Ascending aorta (tissue), 2 donors: ENCODE measurements at regions not wholly inside any gene's neighbourhood (a gene's known extent, or its start where the extent isn't known, plus 50 kb on each side); places are given as distances from the start of the nearest gene placed in this dataset.
"Not testable (repeated sequence)": the region's sequence is repeated elsewhere in the genome, so short reads cannot be mapped to it uniquely, and the experiment has no call there.

ENCODE experiments used
- DNase-seq, 2 donors: peaks; one replicate each; pipeline ENCODE4 v3.0.0-alpha.2; 2019; ENCODE audit warnings: low spot score in 2 of 2
- H3K27ac ChIP-seq, 2 donors: fragments of 200-600 bp; sonication (generic); one replicate each; pipeline ENCODE4 v1.5.1; 2016 to 2017; ENCODE audit warnings: mild to moderate bottlenecking in 1 of 2
- H3K27me3 ChIP-seq: fragments of 200-600 bp; sonication (generic); one replicate; pipeline ENCODE4 v1.5.1; 2017
- H3K36me3 ChIP-seq, 2 donors: fragments of 200-600 bp; sonication (generic); one replicate each; pipeline ENCODE4 v1.5.1; 2016
- H3K4me1 ChIP-seq, 2 donors: fragments of 200-600 bp; sonication (generic); one replicate each; pipeline ENCODE4 v1.5.1; 2016 to 2017; ENCODE audit warnings: mild to moderate bottlenecking in 1 of 2
- H3K4me3 ChIP-seq, 2 donors: fragments of 200-600 bp; sonication (generic); one replicate each; pipeline ENCODE4 v1.5.1; 2016 to 2017; ENCODE audit warnings: mild to moderate bottlenecking in 1 of 2
- H3K9me3 ChIP-seq, 2 donors: fragments of 200-600 bp; sonication (generic); one replicate each; pipeline ENCODE4 v1.5.1; 2016
- intact Hi-C: fragments of 100-400 bp; cut with DNase I; formaldehyde crosslinking; loops from one replicate; pipeline ENCODE4 v1.15.1; 2023
- TF ChIP-seq, protein P1 (sequence below), 3 experiments: fragments of 200-600 bp in 2 of 3; fragments of 450-650 bp in 1 of 3; sonication (generic) in 2 of 3; IDR thresholded peaks; one replicate each; pipeline ENCODE4 v1.5.1; 2016 to 2019; ENCODE audit warnings: antibody characterized with exemption in 3 of 3, mild to moderate bottlenecking in 1 of 3, moderate library complexity in 1 of 3

DNA sequence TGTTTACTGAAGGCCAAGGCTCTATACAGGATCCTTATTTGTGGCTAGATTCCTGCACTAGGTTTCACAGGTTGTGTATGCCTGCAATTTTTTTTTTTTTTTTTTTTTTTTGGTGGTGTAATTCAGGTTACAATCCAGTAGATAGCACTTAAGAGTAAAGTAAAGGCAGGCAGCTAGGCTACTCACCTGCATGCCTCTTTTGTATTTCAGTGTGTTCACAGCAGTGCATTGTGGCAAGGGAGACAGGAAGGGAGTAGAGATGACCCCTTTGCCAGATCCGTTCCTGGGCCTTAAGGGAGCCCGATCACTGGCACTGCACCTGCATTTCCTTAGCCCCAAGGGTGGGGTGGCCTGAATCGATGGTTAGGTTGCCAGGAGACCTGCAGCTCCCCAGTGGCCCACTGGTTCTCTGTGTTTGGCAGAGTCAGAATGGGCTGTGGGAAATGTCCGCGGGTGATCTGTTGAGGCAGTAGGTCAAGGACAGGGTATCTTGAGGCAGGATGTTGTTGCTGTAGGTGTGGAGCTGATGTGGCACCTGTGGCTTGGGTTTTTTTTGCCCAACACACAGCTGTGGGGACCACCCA, 374.9 kb upstream of the AADAT start:
- Histone ChIP-seq H3K9me3 (no peaks in the 10 kb centered on the region), H3K27me3 (no peaks in the 10 kb centered on the region), H3K4me3 (no peak overlapping the region), H3K27ac (no peak overlapping the region), H3K36me3 (no peaks in the 10 kb centered on the region), H3K4me1 (no peaks in the 10 kb centered on the region)
- DNase-seq, result no peak
- TF ChIP-seq, protein P1, sequence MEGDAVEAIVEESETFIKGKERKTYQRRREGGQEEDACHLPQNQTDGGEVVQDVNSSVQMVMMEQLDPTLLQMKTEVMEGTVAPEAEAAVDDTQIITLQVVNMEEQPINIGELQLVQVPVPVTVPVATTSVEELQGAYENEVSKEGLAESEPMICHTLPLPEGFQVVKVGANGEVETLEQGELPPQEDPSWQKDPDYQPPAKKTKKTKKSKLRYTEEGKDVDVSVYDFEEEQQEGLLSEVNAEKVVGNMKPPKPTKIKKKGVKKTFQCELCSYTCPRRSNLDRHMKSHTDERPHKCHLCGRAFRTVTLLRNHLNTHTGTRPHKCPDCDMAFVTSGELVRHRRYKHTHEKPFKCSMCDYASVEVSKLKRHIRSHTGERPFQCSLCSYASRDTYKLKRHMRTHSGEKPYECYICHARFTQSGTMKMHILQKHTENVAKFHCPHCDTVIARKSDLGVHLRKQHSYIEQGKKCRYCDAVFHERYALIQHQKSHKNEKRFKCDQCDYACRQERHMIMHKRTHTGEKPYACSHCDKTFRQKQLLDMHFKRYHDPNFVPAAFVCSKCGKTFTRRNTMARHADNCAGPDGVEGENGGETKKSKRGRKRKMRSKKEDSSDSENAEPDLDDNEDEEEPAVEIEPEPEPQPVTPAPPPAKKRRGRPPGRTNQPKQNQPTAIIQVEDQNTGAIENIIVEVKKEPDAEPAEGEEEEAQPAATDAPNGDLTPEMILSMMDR (IDR thresholded peaks at IDR 0.05), result no peak
- intact Hi-C loops, result no loop called here

DNA sequence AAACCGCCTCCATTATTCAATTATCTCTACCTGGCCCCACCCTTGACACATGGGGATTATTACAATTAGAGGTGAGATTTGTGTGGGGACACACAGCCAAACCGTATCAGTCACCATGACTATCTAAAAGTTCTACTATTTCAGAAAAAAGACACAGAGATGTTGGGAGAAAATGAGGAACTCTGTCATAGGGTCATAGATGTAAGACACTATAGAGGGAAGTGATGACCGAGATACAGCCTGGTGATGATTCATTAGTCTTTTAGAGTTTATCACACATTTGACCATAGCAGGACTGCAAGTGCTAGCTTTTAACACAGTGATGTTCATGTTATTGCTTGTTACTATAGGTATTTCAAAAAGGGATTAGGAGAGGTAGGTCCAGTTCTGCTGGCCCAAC, 357.0 kb upstream of the AADAT start:
- no peaks in the 10 kb centered on the region for H3K4me1 ChIP-seq
- TF ChIP-seq, protein P1 (IDR thresholded peaks at IDR 0.05), result no peak
- H3K4me3 ChIP-seq, result no peak overlapping the region
- no peaks in the 10 kb centered on the region for H3K9me3 ChIP-seq
- intact Hi-C loops, result no loop called here
- H3K36me3 ChIP-seq, result no peaks in the 10 kb centered on the region
- no peak overlapping the region for H3K27ac ChIP-seq
- no peak for DNase-seq
- no peaks in the 10 kb centered on the region for H3K27me3 ChIP-seq

DNA sequence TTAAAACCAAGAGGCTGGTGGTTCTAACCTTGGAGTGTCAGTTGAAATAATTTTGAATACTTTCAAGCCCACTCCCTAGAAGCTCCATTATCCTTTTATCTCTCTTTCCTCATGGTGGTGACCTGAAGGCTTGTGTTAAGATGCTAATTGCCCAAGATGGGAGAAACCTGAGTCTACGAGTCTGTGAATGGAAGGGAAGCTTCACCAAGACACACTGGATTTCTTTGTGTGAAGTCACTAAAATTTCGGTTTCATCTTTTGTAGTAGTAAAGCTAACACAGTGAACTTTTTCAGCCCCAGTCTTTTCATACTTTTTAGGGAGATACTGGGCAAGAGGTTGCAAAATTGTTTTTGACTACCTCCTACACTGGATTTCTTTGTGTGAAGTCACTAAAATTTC, 351.4 kb upstream of the AADAT start:
- H3K9me3 ChIP-seq, intact Hi-C loops, H3K27me3 ChIP-seq, DNase-seq, H3K36me3 ChIP-seq, H3K4me1 ChIP-seq, H3K4me3 ChIP-seq, H3K27ac ChIP-seq: not testable (repeated sequence)

DNA sequence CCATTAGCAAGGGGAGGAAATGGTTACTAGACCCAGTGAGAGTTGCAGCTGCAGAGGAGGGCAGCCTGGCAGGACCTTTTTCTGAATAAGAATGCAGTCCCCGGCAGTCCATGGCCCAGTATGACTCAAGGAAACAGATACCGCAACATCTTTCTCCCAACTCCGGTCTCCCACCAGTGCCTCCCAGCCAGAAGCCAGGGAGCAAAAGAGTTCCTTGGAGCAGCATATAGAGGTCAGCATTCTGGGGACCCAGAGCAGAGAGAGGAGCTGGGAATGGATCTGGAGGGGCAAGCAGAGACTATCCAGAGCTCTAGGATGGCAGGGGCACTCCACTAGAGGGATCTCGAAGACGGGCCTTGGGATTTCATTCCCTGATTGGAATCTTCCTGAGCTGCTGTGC, 339.2 kb upstream of the AADAT start:
- Histone ChIP-seq H3K4me3 (no peak overlapping the region), H3K36me3 (no peaks in the 10 kb centered on the region), H3K4me1 (no peaks in the 10 kb centered on the region), H3K9me3 (no peaks in the 10 kb centered on the region), H3K27ac (no peak overlapping the region), H3K27me3 (no peaks in the 10 kb centered on the region)
- intact Hi-C loops, result no loop called here
- no peak for DNase-seq
- TF ChIP-seq, protein P1 (IDR thresholded peaks at IDR 0.05), result no peak

DNA sequence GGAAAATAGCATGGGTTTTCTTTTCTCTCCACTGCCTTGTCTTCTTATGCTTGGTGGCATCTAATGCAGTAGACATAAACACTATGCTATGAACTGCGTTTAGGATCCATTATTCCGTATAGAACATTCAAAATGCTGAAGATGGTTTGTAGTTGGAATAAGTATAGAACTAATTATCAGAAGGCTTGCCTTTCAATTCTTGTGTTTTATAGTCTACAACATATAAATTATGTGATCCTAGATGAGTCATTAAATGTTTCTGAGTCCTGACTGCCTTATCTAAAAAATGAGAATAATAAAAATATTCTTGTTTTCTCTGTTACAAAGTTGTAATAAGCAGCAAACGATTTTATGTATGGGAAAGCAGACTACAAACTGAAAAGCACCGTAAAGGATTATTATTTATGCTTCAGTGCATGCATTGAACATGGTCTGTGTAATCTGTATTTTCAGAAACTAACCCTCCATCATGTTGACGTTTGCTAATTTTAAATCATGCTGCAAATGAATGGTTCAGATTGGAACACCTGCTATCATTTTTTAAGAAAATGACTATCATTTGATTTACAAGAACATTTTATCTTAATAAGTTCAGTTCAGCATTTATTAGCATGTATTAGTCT, 335.9 kb upstream of the AADAT start:
- Histone ChIP-seq H3K9me3 (no peaks in the 10 kb centered on the region), H3K36me3 (no peaks in the 10 kb centered on the region), H3K27ac (no peak overlapping the region), H3K4me3 (no peak overlapping the region), H3K27me3 (no peaks in the 10 kb centered on the region), H3K4me1 (no peaks in the 10 kb centered on the region)
- TF ChIP-seq, protein P1 (IDR thresholded peaks at IDR 0.05), result no peak
- no peak for DNase-seq
- intact Hi-C loops, result no loop called here

DNA sequence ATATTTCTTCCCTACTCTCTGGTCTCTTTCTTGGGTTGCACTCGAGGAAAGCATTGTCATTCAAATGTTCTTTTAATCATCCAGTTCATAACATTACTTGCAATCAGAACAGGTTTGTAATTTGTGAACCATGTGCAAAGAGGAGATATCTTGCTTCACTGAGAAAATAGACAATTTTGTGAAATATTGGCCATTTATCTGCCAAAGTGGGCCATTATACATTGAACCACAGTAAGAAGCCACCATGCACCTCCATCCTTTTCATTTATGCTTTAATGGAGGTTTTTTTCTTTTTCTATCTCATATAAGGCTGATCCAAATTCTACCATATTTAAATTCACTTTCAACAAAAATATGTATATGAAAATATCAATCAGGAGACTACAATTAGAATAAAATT, 335.3 kb upstream of the AADAT start:
- H3K36me3 ChIP-seq, result no peaks in the 10 kb centered on the region
- TF ChIP-seq, protein P1 (IDR thresholded peaks at IDR 0.05), result no peak
- no peaks in the 10 kb centered on the region for H3K4me1 ChIP-seq
- H3K27me3 ChIP-seq, result no peaks in the 10 kb centered on the region
- no peak overlapping the region for H3K4me3 ChIP-seq
- DNase-seq, result no peak
- no peaks in the 10 kb centered on the region for H3K9me3 ChIP-seq
- H3K27ac ChIP-seq, result no peak overlapping the region
- intact Hi-C loops, result no loop called here
